ENCODE measurements at regions not wholly inside any gene's neighbourhood (a gene's known extent, or its start where the extent isn't known, plus 50 kb on each side); places are given as distances from the start of the nearest gene placed in this dataset.

DNA sequence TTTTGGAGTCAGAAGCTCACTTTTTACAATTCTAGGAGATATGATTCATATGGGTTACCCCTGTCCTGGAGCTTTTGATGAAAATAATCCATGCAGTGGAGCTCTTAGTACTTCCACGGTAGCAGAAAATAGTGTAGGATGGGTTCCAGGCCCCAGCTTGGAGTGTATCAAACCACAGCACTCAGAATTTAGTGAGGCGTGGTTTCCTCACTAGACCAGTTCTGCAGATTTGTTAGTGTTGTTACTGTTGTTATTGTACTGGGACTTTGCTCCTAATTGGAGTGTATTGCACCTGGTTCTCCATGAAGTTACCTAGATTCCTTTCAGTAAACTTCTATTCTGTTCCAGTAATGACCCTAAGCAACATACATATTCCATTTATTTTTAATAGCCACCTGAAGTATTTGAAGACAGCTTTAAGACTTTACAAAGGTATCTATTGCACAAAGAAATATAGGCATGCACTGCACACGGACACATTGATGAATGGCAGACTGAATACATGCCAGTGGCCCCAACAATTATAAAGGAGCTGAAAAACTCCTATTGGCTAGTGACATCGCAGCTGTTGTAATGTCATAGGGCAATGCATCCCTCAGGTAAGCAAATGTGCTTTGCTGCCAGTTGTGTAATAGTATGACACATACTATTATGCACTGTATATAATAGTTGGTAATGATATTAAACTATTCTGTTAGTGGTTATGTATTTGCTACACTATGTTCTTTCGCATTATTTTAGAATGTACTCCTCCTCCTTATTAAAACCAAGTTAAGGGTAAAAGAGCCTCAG, 1058.0 kb downstream of the KCNT2 start:
- H3K9me3 Mint-ChIP-seq, result no peaks in the 10 kb centered on the region
- DNase-seq (ENCODE audit: low spot score), result no peak
- no peaks in the 10 kb centered on the region for H3K4me1 Mint-ChIP-seq (ENCODE audit: low read depth)
- no peak overlapping the region for H3K27ac Mint-ChIP-seq
- no peaks in the 10 kb centered on the region for H3K27me3 Mint-ChIP-seq (ENCODE audit: low read depth)
- no peaks in the 10 kb centered on the region for H3K36me3 Mint-ChIP-seq (ENCODE audit: low read depth)
- no peak overlapping the region for H3K4me3 Mint-ChIP-seq

- no peaks in the 10 kb centered on the region for H3K27me3 Mint-ChIP-seq (ENCODE audit: low read depth)
- no peak overlapping the region for H3K27ac Mint-ChIP-seq
- DNase-seq (ENCODE audit: low spot score), result no peak
- no peaks in the 10 kb centered on the region for H3K4me1 Mint-ChIP-seq (ENCODE audit: low read depth)
- peaks cover 5% of the 10 kb centered on the region for H3K9me3 Mint-ChIP-seq
- H3K36me3 Mint-ChIP-seq (ENCODE audit: low read depth), result no peaks in the 10 kb centered on the region
- H3K4me3 Mint-ChIP-seq, result no peak overlapping the region
These were observed 1077.3 kb downstream of the KCNT2 start for GRCh38 chr1:195530961-195531360.

DNA sequence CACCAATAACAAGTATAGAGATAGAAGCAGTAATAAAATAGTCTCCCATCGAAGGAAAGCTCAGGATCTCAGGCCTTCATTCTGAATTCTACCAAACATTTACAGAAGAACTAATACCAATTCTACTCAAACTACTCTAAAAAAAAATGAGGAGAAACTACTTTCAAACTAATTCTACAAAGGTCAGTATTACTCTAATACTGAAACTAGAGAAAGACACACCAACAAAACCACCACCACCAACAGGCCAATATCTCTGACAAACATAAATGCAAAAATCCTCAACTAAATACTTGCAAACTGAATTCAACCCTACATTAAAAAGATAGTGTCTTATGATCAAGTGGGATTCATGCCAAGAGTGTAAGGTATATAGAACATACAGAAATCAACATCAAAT, 1078.4 kb downstream of the KCNT2 start:
- Mint-ChIP-seq H3K36me3 (ENCODE audit: low read depth) (no peaks in the 10 kb centered on the region), H3K4me1 (ENCODE audit: low read depth) (no peaks in the 10 kb centered on the region), H3K9me3 (peaks cover 5% of the 10 kb centered on the region), H3K27me3 (ENCODE audit: low read depth) (no peaks in the 10 kb centered on the region), H3K27ac (no peak overlapping the region), H3K4me3 (no peak overlapping the region)
- no peak for DNase-seq (ENCODE audit: low spot score)

GRCh38 chr1:195520757-195521156, 1087.5 kb downstream of the KCNT2 start:
- H3K9me3 Mint-ChIP-seq, result peaks cover 6% of the 10 kb centered on the region
- no peak overlapping the region for H3K27ac Mint-ChIP-seq
- H3K4me3 Mint-ChIP-seq, result no peak overlapping the region
- DNase-seq (ENCODE audit: low spot score), result no peak
- no peaks in the 10 kb centered on the region for H3K36me3 Mint-ChIP-seq (ENCODE audit: low read depth)
- no peaks in the 10 kb centered on the region for H3K27me3 Mint-ChIP-seq (ENCODE audit: low read depth)
- H3K4me1 Mint-ChIP-seq (ENCODE audit: low read depth), result no peaks in the 10 kb centered on the region

DNA sequence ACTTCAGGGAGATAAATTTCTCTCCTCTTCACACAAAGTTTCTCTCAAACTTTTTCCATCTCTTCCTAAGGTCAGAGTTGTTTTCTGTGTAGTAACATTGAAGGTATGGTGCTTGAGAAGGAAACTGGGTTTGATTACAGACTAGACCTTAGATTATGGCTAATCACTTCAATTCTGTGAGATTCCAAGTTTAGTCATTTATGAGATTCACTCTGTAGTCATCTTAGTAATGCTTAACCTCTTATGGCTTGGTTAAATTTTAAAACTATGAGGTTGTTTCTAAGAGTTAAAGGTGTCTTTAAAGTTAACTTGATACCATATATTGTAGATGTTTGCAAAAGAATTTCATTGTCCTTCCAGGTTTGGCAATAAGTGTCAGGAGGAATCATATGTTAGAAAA, 1092.2 kb downstream of the KCNT2 start:
- Mint-ChIP-seq H3K4me3 (no peak overlapping the region), H3K36me3 (ENCODE audit: low read depth) (no peaks in the 10 kb centered on the region), H3K4me1 (ENCODE audit: low read depth) (no peaks in the 10 kb centered on the region), H3K27me3 (ENCODE audit: low read depth) (no peaks in the 10 kb centered on the region), H3K9me3 (peaks cover 6% of the 10 kb centered on the region), H3K27ac (no peak overlapping the region)
- no peak for DNase-seq (ENCODE audit: low spot score)

- no peak overlapping the region for H3K27ac Mint-ChIP-seq
- no peak for DNase-seq (ENCODE audit: low spot score)
- no peak overlapping the region for H3K4me3 Mint-ChIP-seq
- no peaks in the 10 kb centered on the region for H3K4me1 Mint-ChIP-seq (ENCODE audit: low read depth)
- no peaks in the 10 kb centered on the region for H3K27me3 Mint-ChIP-seq (ENCODE audit: low read depth)
- no peaks in the 10 kb centered on the region for H3K36me3 Mint-ChIP-seq (ENCODE audit: low read depth)
- H3K9me3 Mint-ChIP-seq, result peaks cover 6% of the 10 kb centered on the region
These were observed 1096.7 kb downstream of the KCNT2 start for GRCh38 chr1:195511501-195511900.

DNA sequence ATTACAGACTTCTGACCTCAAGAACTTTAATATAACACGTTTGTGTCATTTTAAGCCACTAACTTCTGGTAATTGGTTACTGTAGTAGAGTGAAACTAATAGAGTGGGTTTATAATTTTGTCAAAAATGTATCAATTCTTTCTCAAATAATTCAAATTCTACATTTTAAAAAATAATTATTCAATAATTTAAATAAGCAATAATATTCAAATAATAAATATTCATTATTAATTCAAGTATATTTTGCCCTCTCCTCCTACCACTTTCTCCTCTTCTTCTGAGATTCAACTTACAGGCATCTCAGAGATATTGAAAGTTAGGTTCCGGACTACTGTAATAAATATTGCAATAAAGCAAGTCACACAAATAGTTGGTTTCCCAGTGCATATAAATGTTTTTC, 1107.1 kb downstream of the KCNT2 start:
- Mint-ChIP-seq H3K27ac (no peak overlapping the region), H3K36me3 (ENCODE audit: low read depth) (no peaks in the 10 kb centered on the region), H3K27me3 (ENCODE audit: low read depth) (no peaks in the 10 kb centered on the region)

GRCh38 chr1:195495720-195496635, 1112.3 kb downstream of the KCNT2 start:
- no peak for DNase-seq (ENCODE audit: low spot score)
- no peak overlapping the region for H3K27ac Mint-ChIP-seq

More for the DNA sequence above, 1107.1 kb downstream of the KCNT2 start:
- no peak overlapping the region for H3K4me3 Mint-ChIP-seq
- DNase-seq (ENCODE audit: low spot score), result no peak
- H3K9me3 Mint-ChIP-seq, result no peaks in the 10 kb centered on the region
- H3K4me1 Mint-ChIP-seq (ENCODE audit: low read depth), result no peaks in the 10 kb centered on the region

DNA sequence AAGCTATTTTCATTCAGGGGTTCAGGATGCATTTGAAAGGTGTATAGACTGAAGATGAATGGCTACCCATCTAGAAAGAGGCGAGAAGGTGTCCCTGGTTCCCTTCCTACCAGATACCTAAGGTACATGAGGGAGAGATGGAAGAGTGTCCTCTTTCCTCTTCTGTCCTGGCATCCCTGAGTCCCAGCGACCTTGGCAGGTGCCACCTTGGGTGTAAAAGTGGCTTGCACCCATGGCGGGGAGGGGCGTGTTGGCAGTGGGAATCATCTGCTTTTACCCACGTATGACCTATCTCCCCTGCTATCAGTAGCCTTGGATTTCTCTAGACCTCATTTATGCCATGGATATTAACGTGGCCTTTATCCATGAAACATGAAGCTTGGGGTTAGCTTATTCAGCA, 1126.1 kb downstream of the KCNT2 start:
- no peaks in the 10 kb centered on the region for H3K4me1 Mint-ChIP-seq (ENCODE audit: low read depth)
- no peaks in the 10 kb centered on the region for H3K27me3 Mint-ChIP-seq (ENCODE audit: low read depth)
- H3K36me3 Mint-ChIP-seq (ENCODE audit: low read depth), result no peaks in the 10 kb centered on the region
- no peak overlapping the region for H3K27ac Mint-ChIP-seq
- H3K4me3 Mint-ChIP-seq, result no peak overlapping the region
- H3K9me3 Mint-ChIP-seq, result no peaks in the 10 kb centered on the region
- DNase-seq (ENCODE audit: low spot score), result no peak

More at GRCh38 chr1:195495720-195496635, 1112.3 kb downstream of the KCNT2 start:
- Mint-ChIP-seq H3K36me3 (ENCODE audit: low read depth) (no peaks in the 10 kb centered on the region), H3K27me3 (ENCODE audit: low read depth) (no peaks in the 10 kb centered on the region), H3K4me3 (no peak overlapping the region), H3K4me1 (ENCODE audit: low read depth) (no peaks in the 10 kb centered on the region), H3K9me3 (peaks cover 6% of the 10 kb centered on the region)

DNA sequence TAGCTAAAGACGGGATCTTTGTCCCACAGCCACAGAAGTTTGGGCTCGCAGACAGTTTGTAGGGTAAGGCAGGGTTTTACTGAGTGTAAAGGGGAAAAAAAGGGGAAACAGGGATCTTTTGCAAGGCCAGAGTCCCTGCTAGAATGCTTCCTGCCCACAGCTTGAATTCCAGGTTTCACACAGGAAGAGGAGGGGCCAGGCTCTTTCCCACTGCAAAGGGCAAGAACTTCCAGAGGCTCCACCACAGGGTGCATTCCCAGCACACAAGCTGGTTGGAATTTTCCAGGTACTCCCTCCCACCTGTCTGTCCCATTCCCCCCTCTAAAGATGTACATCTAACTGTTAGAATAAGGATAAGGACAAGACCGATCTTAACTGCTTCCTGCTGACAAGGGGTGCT, 1126.9 kb downstream of the KCNT2 start:
- H3K9me3 Mint-ChIP-seq, result no peaks in the 10 kb centered on the region
- H3K4me3 Mint-ChIP-seq, result no peak overlapping the region
- no peak overlapping the region for H3K27ac Mint-ChIP-seq
- H3K27me3 Mint-ChIP-seq (ENCODE audit: low read depth), result no peaks in the 10 kb centered on the region
- no peaks in the 10 kb centered on the region for H3K4me1 Mint-ChIP-seq (ENCODE audit: low read depth)
- H3K36me3 Mint-ChIP-seq (ENCODE audit: low read depth), result no peaks in the 10 kb centered on the region
- no peak for DNase-seq (ENCODE audit: low spot score)

DNA sequence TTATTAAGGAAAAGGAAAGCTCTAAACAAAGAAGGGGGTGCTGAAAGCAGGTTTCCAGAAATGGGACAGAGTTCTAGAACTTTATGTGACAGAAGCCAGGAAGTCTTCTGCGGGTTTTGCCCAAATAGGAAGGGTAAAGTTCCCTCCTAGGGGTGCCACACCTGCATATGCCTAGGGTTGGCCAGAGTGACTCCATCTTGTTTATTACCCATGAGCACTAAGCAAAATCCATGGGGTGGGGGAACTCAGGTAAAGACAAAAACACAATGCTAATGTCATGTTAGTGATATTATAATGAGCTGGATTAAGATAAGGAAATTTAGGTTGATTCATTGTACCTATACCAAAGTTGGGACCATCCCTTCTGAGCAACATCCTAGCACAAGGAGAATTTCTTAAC, 1132.7 kb downstream of the KCNT2 start:
- no peaks in the 10 kb centered on the region for H3K4me1 Mint-ChIP-seq (ENCODE audit: low read depth)
- no peak for DNase-seq (ENCODE audit: low spot score)

DNA sequence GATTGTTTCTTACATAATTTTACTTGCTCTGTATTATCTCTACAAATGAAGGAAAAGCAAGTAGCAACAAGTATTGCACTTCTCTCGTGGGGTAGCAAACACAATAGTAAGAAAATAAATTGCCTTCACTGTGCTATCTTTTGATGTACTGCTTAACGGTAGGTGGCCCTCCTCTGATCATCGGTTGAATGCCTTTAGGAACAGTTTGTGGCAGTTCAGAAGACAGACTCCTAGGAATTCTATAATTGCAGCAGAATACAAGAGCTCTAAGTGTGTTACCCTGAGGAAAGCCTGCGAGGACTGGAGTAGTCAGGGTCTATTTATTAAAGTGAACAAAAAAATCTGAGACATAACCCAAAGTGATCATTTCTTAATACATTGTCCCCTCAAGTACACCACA, 1135.9 kb downstream of the KCNT2 start:
- Mint-ChIP-seq H3K4me3 (no peak overlapping the region), H3K36me3 (ENCODE audit: low read depth) (no peaks in the 10 kb centered on the region), H3K4me1 (ENCODE audit: low read depth) (no peaks in the 10 kb centered on the region), H3K27me3 (ENCODE audit: low read depth) (no peaks in the 10 kb centered on the region), H3K9me3 (peaks cover 6% of the 10 kb centered on the region), H3K27ac (no peak overlapping the region)
- no peak for DNase-seq (ENCODE audit: low spot score)

More for the DNA sequence above, 1132.7 kb downstream of the KCNT2 start:
- no peaks in the 10 kb centered on the region for H3K27me3 Mint-ChIP-seq (ENCODE audit: low read depth)
- no peaks in the 10 kb centered on the region for H3K36me3 Mint-ChIP-seq (ENCODE audit: low read depth)
- peaks cover 6% of the 10 kb centered on the region for H3K9me3 Mint-ChIP-seq
- no peak overlapping the region for H3K4me3 Mint-ChIP-seq
- no peak overlapping the region for H3K27ac Mint-ChIP-seq

DNA sequence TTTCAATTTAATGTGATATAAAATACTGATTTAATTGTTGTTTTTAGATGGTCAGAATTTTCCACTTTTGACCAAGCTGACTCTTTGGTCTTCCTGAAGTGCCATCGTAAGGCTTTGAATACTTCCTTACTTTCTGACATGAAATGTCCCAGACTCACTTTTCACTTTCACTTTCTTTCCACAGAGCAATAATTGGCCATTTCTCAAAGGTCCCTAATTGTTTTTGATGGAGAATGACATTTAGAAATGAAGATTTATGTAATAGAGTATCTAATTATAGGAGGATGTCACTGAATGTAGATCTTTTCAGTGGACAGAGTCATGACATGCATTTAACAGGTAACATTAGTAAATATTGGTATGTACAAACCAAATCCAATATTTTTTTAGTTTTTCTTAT, 1141.6 kb downstream of the KCNT2 start:
- Mint-ChIP-seq H3K27ac (no peak overlapping the region), H3K4me1 (ENCODE audit: low read depth) (no peaks in the 10 kb centered on the region)

GRCh38 chr1:195462646-195463045, 1145.6 kb downstream of the KCNT2 start:
- H3K27ac Mint-ChIP-seq, result no peak overlapping the region
- H3K9me3 Mint-ChIP-seq, result no peaks in the 10 kb centered on the region
- H3K4me3 Mint-ChIP-seq, result no peak overlapping the region
- H3K4me1 Mint-ChIP-seq (ENCODE audit: low read depth), result no peaks in the 10 kb centered on the region
- DNase-seq (ENCODE audit: low spot score), result no peak
- no peaks in the 10 kb centered on the region for H3K27me3 Mint-ChIP-seq (ENCODE audit: low read depth)
- no peaks in the 10 kb centered on the region for H3K36me3 Mint-ChIP-seq (ENCODE audit: low read depth)

More for the DNA sequence above, 1141.6 kb downstream of the KCNT2 start:
- no peak for DNase-seq (ENCODE audit: low spot score)
- H3K9me3 Mint-ChIP-seq, result no peaks in the 10 kb centered on the region
- H3K27me3 Mint-ChIP-seq (ENCODE audit: low read depth), result no peaks in the 10 kb centered on the region
- no peak overlapping the region for H3K4me3 Mint-ChIP-seq
- no peaks in the 10 kb centered on the region for H3K36me3 Mint-ChIP-seq (ENCODE audit: low read depth)
